ENCODE measurements at regions not wholly inside any gene's neighbourhood (a gene's known extent, or its start where the extent isn't known, plus 50 kb on each side); places are given as distances from the start of the nearest gene placed in this dataset.
"Not testable (repeated sequence)": the region's sequence is repeated elsewhere in the genome, so short reads cannot be mapped to it uniquely, and the experiment has no call there.

GRCh38 chr12:60501124-60501729, 905.4 kb downstream of the SLC16A7 start:
- no peak for DNase-seq (ENCODE audit: low spot score)

GRCh38 chr12:60522684-60523400, 927.0 kb downstream of the SLC16A7 start:
- no peak for DNase-seq (ENCODE audit: low spot score)

- DNase-seq (ENCODE audit: low spot score), result no peak
Measured at GRCh38 chr12:60529261-60529660, 933.4 kb downstream of the SLC16A7 start.

- no peak for DNase-seq (ENCODE audit: low spot score)
Measured at GRCh38 chr12:60529723-60530122, 933.9 kb downstream of the SLC16A7 start.

- no peak for DNase-seq (ENCODE audit: low spot score)
Measured at GRCh38 chr12:60535363-60535762, 939.5 kb downstream of the SLC16A7 start.

GRCh38 chr12:60539592-60539991, 943.8 kb downstream of the SLC16A7 start:
- DNase-seq (ENCODE audit: low spot score), result no peak

- no peak for DNase-seq (ENCODE audit: low spot score)
Measured at GRCh38 chr12:60568914-60569313, 973.1 kb downstream of the SLC16A7 start.

GRCh38 chr12:60577607-60578006, 981.8 kb downstream of the SLC16A7 start:
- no peak for DNase-seq (ENCODE audit: low spot score)

- DNase-seq (ENCODE audit: low spot score), result not testable (repeated sequence)
Measured at GRCh38 chr12:60587664-60588063, 991.8 kb downstream of the SLC16A7 start.

GRCh38 chr12:60594035-60594711, 998.3 kb downstream of the SLC16A7 start:
- no peak for DNase-seq (ENCODE audit: low spot score)

- DNase-seq (ENCODE audit: low spot score), result no peak
Measured at GRCh38 chr12:60602601-60603000, 1006.8 kb downstream of the SLC16A7 start.

GRCh38 chr12:60603475-60603874, 1007.6 kb downstream of the SLC16A7 start:
- DNase-seq (ENCODE audit: low spot score), result not testable (repeated sequence)

- DNase-seq (ENCODE audit: low spot score), result no peak
Measured at GRCh38 chr12:60616400-60616799, 1020.6 kb downstream of the SLC16A7 start.

GRCh38 chr12:60630796-60631195, 1035.0 kb downstream of the SLC16A7 start:
- DNase-seq (ENCODE audit: low spot score), result no peak

GRCh38 chr12:60644076-60644475, 1048.2 kb downstream of the SLC16A7 start:
- DNase-seq (ENCODE audit: low spot score), result no peak

- DNase-seq (ENCODE audit: low spot score), result no peak
Measured at GRCh38 chr12:60666895-60667294, 1071.1 kb downstream of the SLC16A7 start.

- DNase-seq (ENCODE audit: low spot score), result no peak
Measured at GRCh38 chr12:60672949-60673348, 1077.1 kb downstream of the SLC16A7 start.

GRCh38 chr12:60684988-60685655, 1089.3 kb downstream of the SLC16A7 start:
- DNase-seq (ENCODE audit: low spot score), result no peak

- no peak for DNase-seq (ENCODE audit: low spot score)
Measured at GRCh38 chr12:60689137-60689536, 1093.3 kb downstream of the SLC16A7 start.

GRCh38 chr12:60693019-60693626, 1097.3 kb downstream of the SLC16A7 start:
- DNase-seq (ENCODE audit: low spot score), result no peak

GRCh38 chr12:60704171-60704914, 1108.5 kb downstream of the SLC16A7 start:
- no peak for DNase-seq (ENCODE audit: low spot score)

- DNase-seq (ENCODE audit: low spot score), result no peak
Measured at GRCh38 chr12:60710246-60710645, 1114.4 kb downstream of the SLC16A7 start.
